Ectodermal cell (in vitro differentiated cells): ENCODE measurements at regions not wholly inside any gene's neighbourhood (a gene's known extent, or its start where the extent isn't known, plus 50 kb on each side); places are given as distances from the start of the nearest gene placed in this dataset.

Experiments
- H3K27ac ChIP-seq: 2 replicates; pipeline ENCODE4 v1.7.0; 2013; ENCODE audit warnings: mild to moderate bottlenecking, low read depth, low read length; ENCODE audit not compliant: insufficient read depth, poor library complexity, severe bottlenecking
- H3K27me3 ChIP-seq: 2 replicates; pipeline ENCODE4 v1.7.0; 2013; ENCODE audit warnings: mild to moderate bottlenecking, low read length; ENCODE audit not compliant: insufficient read depth, control insufficient read depth, poor library complexity, severe bottlenecking
- H3K36me3 ChIP-seq: one replicate; pipeline ENCODE4 v1.7.0; 2013; ENCODE audit warnings: low read length; ENCODE audit not compliant: control insufficient read depth, insufficient read depth
- H3K4me1 ChIP-seq: one replicate; pipeline ENCODE4 v1.7.0; 2013; ENCODE audit warnings: low read length; ENCODE audit not compliant: control insufficient read depth, insufficient read depth
- H3K4me3 ChIP-seq: 2 replicates; pipeline ENCODE4 v1.7.0; 2013; ENCODE audit warnings: low read depth, low read length, control low read depth; ENCODE audit not compliant: insufficient read depth
- H3K9me3 ChIP-seq: 2 replicates; pipeline ENCODE4 v1.7.0; 2013; ENCODE audit warnings: mild to moderate bottlenecking, low read length, moderate library complexity; ENCODE audit not compliant: control insufficient read depth
- WGBS, 2 experiments: methylation state at CpG; one replicate each; pipeline ENCODE4 v1.1.7; 2013; ENCODE audit warnings: missing lambda C conversion rate in 2 of 2; 5-methylcytosine and 5-hydroxymethylcytosine counted together

DNA sequence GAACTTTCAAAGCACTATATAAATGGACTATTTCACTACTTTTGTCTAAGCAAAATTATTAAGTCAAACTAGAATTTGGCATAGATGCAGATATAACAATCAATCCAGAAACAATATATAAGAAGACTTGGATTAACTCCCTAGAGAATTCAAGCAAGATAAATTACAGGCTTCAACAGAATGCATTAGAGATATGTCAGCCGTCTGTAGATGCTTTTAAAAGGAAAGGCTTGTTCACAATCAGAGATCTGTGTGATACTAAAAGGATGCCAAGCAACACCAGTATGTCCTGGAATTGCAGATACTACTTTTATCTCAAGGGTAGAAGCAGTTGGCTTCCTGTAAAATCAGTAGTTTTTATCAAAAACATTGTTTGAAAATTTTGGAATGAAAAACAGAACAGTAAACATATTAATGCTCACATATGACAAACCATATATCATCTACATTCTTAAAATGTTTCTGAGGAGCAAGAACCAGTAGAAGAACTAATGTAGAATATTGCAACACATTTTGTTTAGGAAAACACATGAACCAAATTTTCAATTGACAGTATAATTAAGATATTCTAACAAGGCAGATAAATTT lies 947.9 kb upstream of the LRRN3 start:
- Histone ChIP-seq H3K4me3 (no peak overlapping the region), H3K36me3 (no peaks in the 10 kb centered on the region), H3K4me1 (no peaks in the 10 kb centered on the region), H3K9me3 (no peaks in the 10 kb centered on the region), H3K27ac (no peak overlapping the region), H3K27me3 (no peaks in the 10 kb centered on the region)
- 92 to 94% methylated on average over 1 of the region's 1 CpG for WGBS, 2 experiments

DNA sequence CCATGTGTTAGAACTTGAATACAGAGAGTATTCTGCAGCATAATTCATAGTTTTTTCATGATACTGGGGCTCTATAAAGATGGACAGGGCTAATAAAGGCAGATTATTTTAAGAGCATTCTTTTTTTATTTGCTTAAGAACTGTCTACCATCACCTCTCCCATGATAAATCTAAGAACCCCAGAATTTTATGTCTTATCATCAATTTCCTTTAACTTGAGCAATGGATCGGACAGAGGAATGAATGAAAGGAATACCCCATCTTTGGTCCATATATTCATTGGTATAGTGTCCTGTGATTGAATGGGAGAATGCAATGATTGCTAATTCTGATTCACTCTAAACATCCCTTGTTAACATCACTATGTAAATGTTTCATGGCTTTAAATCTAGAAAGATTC lies 946.3 kb upstream of the LRRN3 start:
- no peak overlapping the region for H3K4me3 ChIP-seq
- H3K9me3 ChIP-seq: no peaks in the 10 kb centered on the region
- no peaks in the 10 kb centered on the region for H3K36me3 ChIP-seq
- H3K27ac ChIP-seq: no peak overlapping the region
- H3K4me1 ChIP-seq: no peaks in the 10 kb centered on the region
- H3K27me3 ChIP-seq: no peaks in the 10 kb centered on the region
- WGBS, 2 experiments: 80 to 100% methylated on average over 1 of the region's 1 CpG

DNA sequence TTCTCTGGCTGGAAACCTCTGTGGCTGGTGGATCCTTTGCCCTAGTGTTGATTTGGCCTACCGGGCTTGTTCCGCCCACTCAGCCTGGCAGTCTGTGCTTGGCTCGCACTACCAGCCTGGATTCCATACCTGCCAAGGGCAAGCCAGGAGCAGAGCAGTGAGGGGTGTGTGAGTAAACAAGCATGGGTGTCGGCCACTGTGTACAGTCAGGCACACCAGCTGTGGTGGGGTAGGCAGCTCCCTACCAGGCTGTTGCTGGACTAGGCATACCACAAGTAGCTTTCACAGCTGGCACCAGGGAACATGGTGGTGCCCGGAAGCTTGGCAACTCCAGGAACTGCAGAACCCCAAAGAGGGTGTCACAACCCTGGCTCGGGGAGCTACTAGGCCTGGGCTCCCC lies 942.9 kb upstream of the LRRN3 start:
- no peak overlapping the region for H3K4me3 ChIP-seq
- H3K9me3 ChIP-seq: no peaks in the 10 kb centered on the region
- H3K4me1 ChIP-seq: no peaks in the 10 kb centered on the region
- H3K27ac ChIP-seq: no peak overlapping the region
- 93 to 95% methylated on average over 6 of the region's 6 CpGs for WGBS, 2 experiments
- H3K36me3 ChIP-seq: no peaks in the 10 kb centered on the region
- H3K27me3 ChIP-seq: no peaks in the 10 kb centered on the region

DNA sequence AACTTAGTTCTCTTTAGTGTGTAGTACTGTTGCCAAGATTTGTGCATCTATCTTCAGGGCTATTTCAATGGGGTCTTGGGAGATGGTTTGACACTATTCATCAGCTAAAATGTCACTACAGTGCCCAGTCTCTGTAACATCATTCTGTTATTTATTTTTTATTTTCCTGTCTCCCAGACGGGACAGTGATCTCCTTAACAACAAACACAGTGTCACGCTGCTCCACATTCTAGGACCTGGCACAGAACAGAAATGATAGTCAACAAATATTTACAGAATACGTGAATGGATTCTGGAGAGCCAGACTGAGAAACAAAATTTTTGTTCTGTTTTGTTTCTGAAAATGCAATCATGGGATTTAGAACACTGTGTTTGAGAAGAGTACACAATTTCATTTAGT lies 937.7 kb upstream of the LRRN3 start:
- Histone ChIP-seq H3K27ac (no peak overlapping the region), H3K27me3 (no peaks in the 10 kb centered on the region), H3K36me3 (no peaks in the 10 kb centered on the region), H3K4me3 (no peak overlapping the region), H3K4me1 (no peaks in the 10 kb centered on the region), H3K9me3 (no peaks in the 10 kb centered on the region)
- 94 to 98% methylated on average over 3 of the region's 3 CpGs for WGBS, 2 experiments

DNA sequence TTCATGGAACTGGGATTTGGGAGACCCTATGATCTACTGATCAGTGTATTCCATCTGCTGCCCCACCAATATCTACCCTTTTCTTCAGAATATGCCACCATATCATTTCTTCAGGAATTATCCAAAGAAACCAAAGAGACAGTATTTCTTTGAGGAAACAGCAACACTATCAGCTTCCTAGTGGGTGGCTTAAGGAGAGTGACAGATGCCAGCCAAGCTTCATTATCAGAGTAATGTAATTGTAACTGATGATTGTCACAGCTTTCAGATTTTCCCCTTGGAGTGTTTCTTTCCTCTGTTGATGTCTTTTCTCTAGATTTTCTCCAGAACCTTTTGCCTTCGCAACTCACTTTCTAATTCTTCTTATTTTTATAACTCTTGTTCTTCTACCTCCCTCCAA lies 934.4 kb upstream of the LRRN3 start:
- Histone ChIP-seq H3K27me3 (no peaks in the 10 kb centered on the region), H3K4me3 (no peak overlapping the region), H3K4me1 (no peaks in the 10 kb centered on the region), H3K27ac (no peak overlapping the region), H3K9me3 (no peaks in the 10 kb centered on the region), H3K36me3 (no peaks in the 10 kb centered on the region)
- 100% methylated on average over 1 of the region's 1 CpG; no CpG with 5 or more reads in 1 of the 2 experiments for WGBS, 2 experiments

DNA sequence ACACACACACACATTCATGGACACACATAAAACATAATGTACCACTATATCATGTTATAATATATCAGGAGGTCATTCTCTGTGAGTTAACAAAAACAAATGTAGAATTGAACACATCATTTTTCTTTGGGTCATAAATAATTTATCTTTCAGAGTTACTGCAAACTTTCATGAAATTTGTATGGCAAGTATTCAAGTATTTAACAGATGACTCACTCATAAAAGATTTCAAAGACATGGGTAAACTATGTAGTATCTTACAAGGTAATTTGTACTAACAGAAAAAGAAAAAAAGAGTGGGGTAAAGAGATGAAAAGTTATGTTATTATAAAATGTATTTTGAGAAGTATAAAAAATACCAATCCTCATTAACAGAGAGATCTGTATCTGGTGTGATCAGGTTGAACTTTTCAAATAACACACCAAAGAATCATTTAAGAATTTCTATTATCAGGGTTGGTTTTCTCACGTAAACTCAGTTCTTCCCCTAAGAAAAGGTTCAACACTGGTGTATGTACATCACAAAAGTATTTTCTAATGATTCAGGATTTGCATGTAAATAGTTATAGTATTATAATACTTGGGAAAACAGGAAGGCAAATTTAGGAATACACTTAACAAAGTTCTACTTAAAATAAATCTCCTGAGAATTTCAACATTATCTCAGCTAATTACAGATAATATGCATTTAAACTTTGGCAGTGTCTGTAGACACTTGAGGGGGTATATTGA lies 933.1 kb upstream of the LRRN3 start:
- Histone ChIP-seq H3K9me3 (no peaks in the 10 kb centered on the region), H3K36me3 (no peaks in the 10 kb centered on the region), H3K4me1 (no peaks in the 10 kb centered on the region), H3K4me3 (no peak overlapping the region), H3K27ac (no peak overlapping the region), H3K27me3 (no peaks in the 10 kb centered on the region)
- WGBS, 2 experiments: no CpG with 5 or more reads among the region's 1 CpG

DNA sequence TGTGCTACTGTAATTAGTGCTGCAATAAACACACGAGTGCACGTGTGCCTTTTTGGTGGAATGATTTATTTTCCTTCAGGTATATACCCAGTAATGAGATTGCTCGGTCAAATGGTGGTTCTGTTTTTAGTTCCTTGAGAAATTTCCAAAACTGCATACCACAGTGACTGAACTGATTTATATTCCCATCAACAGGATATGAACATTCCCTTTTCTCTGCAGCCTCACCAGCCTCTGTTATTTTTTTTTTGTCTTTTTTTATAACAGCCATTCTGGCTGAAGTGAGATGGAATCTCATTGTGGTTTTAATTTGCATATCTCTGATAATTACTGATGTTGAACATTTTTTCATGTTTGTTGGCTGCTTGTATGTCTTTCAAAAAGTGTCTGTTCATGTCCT lies 922.9 kb upstream of the LRRN3 start:
- WGBS, 2 experiments: 93 to 95% methylated on average over 3 of the region's 3 CpGs

DNA sequence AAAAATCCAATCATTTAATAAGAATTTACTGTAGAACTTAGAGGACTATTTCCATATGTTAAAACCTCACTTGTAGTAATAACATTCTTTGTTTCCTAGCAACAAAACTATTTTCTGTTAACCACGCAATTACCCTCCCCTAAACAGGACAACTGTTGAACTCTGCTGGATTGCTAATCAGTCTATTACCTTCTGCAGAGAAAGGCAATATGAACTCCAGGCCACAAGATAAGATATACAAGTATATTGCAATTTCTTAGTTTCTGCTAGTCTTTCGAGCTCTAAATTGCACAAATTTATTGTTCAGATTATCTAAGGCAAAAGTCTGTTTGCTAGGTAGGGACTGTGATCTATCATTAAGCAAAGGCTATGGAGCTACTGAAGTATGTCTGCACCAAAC lies 920.1 kb upstream of the LRRN3 start:
- Histone ChIP-seq H3K4me1 (no peaks in the 10 kb centered on the region), H3K4me3 (no peak overlapping the region), H3K27me3 (no peaks in the 10 kb centered on the region), H3K9me3 (no peaks in the 10 kb centered on the region), H3K27ac (no peak overlapping the region), H3K36me3 (no peaks in the 10 kb centered on the region)
- WGBS, 2 experiments: 92 to 97% methylated on average over 2 of the region's 2 CpGs

More for the DNA sequence above, 922.9 kb upstream of the LRRN3 start:
- no peak overlapping the region for H3K27ac ChIP-seq
- no peaks in the 10 kb centered on the region for H3K9me3 ChIP-seq
- no peaks in the 10 kb centered on the region for H3K4me1 ChIP-seq
- no peaks in the 10 kb centered on the region for H3K36me3 ChIP-seq
- H3K4me3 ChIP-seq: no peak overlapping the region
- H3K27me3 ChIP-seq: no peaks in the 10 kb centered on the region

DNA sequence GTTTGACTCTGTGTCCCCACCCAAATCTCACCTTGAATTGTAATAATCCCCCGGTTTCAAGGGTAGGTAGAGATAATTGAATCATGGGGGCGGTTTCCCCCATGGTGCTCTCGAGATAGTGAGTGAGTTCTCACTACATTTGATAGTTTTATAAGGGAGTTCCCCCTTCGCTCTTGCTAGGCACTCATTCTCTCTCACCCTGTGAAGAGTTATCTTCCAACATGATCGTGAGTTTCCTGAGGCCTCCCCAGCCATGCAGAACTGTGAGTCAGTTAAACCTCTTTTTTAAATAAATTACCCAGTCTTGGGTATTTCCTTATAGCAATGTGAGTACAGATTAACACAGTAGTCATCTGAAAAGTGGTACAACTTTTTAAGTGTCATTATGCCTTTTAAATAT lies 913.5 kb upstream of the LRRN3 start:
- Histone ChIP-seq H3K36me3 (no peaks in the 10 kb centered on the region), H3K27ac (no peak overlapping the region), H3K9me3 (no peaks in the 10 kb centered on the region), H3K4me1 (no peaks in the 10 kb centered on the region), H3K4me3 (no peak overlapping the region), H3K27me3 (no peaks in the 10 kb centered on the region)
- 80 to 96% methylated on average over 4 to 5 of the region's 5 CpGs for WGBS, 2 experiments

DNA sequence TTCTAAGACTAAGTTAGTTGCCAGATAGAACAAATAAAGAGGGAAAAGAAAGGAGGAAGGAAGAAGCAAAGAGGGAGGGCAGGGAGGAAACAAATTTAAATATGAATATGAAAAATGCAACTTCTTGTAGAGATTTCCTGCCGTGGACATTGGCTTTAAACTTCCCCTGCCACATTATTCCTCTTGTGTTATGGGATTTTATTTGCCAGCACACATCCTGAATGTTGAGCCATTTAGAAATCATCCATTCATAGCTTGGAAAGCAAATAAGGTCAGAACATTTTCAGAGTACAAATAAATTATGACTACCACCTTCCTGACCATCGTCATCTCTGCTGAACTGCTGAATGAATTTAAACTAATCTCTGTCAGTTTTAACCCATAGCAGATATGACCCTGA lies 911.9 kb upstream of the LRRN3 start:
- H3K4me1 ChIP-seq: no peaks in the 10 kb centered on the region
- no peaks in the 10 kb centered on the region for H3K27me3 ChIP-seq
- H3K27ac ChIP-seq: no peak overlapping the region
- H3K9me3 ChIP-seq: no peaks in the 10 kb centered on the region
- 75 to 85% methylated on average over 2 of the region's 2 CpGs for WGBS, 2 experiments
- H3K4me3 ChIP-seq: no peak overlapping the region
- no peaks in the 10 kb centered on the region for H3K36me3 ChIP-seq
